HCT116 (cell line): ENCODE measurements at regions not wholly inside any gene's neighbourhood (a gene's known extent, or its start where the extent isn't known, plus 50 kb on each side); places are given as distances from the start of the nearest gene placed in this dataset.

Experiments used
- ATAC-seq: fragments of 200-7000 bp; cut with Tn5 transposase; 2 replicates; pipeline ENCODE4 v1.9.1; 2020; ENCODE audit warnings: mild to moderate bottlenecking, moderate library complexity
- BruUV-seq: library from RNA; stranded (reverse); fragments of 400-500 nt; replicated peaks from 2 replicates; lab custom pipeline; 2021; lab: Mats Ljungman, UMichigan
- CTCF ChIA-PET: fragments of 300-600 bp; sonication (Branson Sonifier 250); formaldehyde crosslinking; loops from one replicate; lab custom pipeline; 2021; ENCODE audit warnings: antibody characterized with exemption; lab: Charles Lee
- POLR2A ChIA-PET: fragments of 300-600, 350-600 bp; sonication (Branson Sonifier 250); formaldehyde crosslinking; loops from one replicate; lab custom pipeline; 2021; ENCODE audit warnings: antibody characterized with exemption; lab: Charles Lee
- RAD21 ChIA-PET, 2 experiments: fragments of 300-600 bp; sonication (Branson Sonifier 250); formaldehyde crosslinking; loops; one replicate each; lab custom pipeline; 2023; ENCODE audit warnings: low total read pairs in 2 of 2; ENCODE audit not compliant: uncharacterized antibody in 2 of 2, unreplicated experiment in 2 of 2, low non-redundant PET in 1 of 2; lab: Charles Lee
- DNase-seq: peaks from one replicate; pipeline ENCODE4 v3.0.0-alpha.2; 2010; ENCODE audit warnings: low read depth, low spot score
- H2AFZ ChIP-seq: fragments of 200-600 bp; shearing (Covaris generic), sonication (generic); 2 replicates; pipeline ENCODE4 v1.6.1; 2017; ENCODE audit warnings: low read depth, mixed run types, mixed read lengths, antibody characterized with exemption, low read length; ENCODE audit not compliant: poor library complexity, severe bottlenecking
- H3K27ac ChIP-seq: 2 replicates; pipeline ENCODE4 v1.5.1; 2012; ENCODE audit warnings: low read depth, low read length
- H3K27me3 ChIP-seq: fragments of 200-600 bp; sonication (generic); 2 replicates; pipeline ENCODE4 v1.6.1; 2016; ENCODE audit warnings: mixed run types, low read length, mixed read lengths; ENCODE audit not compliant: insufficient read depth
- H3K36me3 ChIP-seq, 2 experiments: fragments of 200-500 bp in 1 of 2; fragments of 200-600 bp in 1 of 2; sonication (Bioruptor generic) in 1 of 2; sonication (generic) in 1 of 2; 2 replicates each; pipeline versions ENCODE4 v1.5.1 to v1.6.1; 2014 to 2016; ENCODE audit warnings: low read length in 2 of 2, inconsistent platforms in 1 of 2, mixed read lengths in 1 of 2, mixed run types in 1 of 2; ENCODE audit not compliant: insufficient read depth in 2 of 2, control insufficient read depth in 1 of 2
- H3K4me1 ChIP-seq, 2 experiments: fragments of 200-600 bp in 1 of 2; sonication (generic) in 1 of 2; 2 replicates each; pipeline versions ENCODE4 v1.5.1 to v1.6.1; 2012 to 2017; ENCODE audit warnings: low read length in 2 of 2, inconsistent platforms in 1 of 2, mild to moderate bottlenecking in 1 of 2, mixed read lengths in 1 of 2, mixed run types in 1 of 2, moderate library complexity in 1 of 2; ENCODE audit not compliant: insufficient read depth in 2 of 2, control insufficient read depth in 1 of 2
- H3K4me2 ChIP-seq: fragments of 200-600 bp; sonication (generic); 2 replicates; pipeline ENCODE4 v1.6.1; 2017; ENCODE audit warnings: mixed run types, low read length, mixed read lengths
- H3K4me3 ChIP-seq, 2 experiments: fragments of 200-600 bp in 1 of 2; sonication (generic) in 1 of 2; replicated peaks in 1 of 2; 2 replicates each; pipeline ENCODE4 v1.5.1; 2011 to 2016; ENCODE audit warnings: low read length in 2 of 2, control low read depth in 1 of 2, low read depth in 1 of 2, mild to moderate bottlenecking in 1 of 2, mixed read lengths in 1 of 2, mixed run types in 1 of 2
- H3K79me2 ChIP-seq: fragments of 200-600 bp; sonication (generic); 2 replicates; pipeline ENCODE4 v1.6.1; 2017; ENCODE audit warnings: mild to moderate bottlenecking, mixed run types, low read length, moderate library complexity, mixed read lengths; ENCODE audit not compliant: insufficient read depth
- H3K9ac ChIP-seq: fragments of 200-600 bp; sonication (generic); 2 replicates; pipeline ENCODE4 v1.6.1; 2016; ENCODE audit warnings: low read length, mixed read lengths
- H3K9me2 ChIP-seq: fragments of 200-600 bp; sonication (generic), shearing (Covaris generic); 2 replicates; pipeline ENCODE4 v1.6.1; 2017; ENCODE audit warnings: mixed run types, mild to moderate bottlenecking, moderate library complexity; ENCODE audit not compliant: insufficient read depth
- H3K9me3 ChIP-seq, 2 experiments: fragments of 200-500 bp in 1 of 2; fragments of 200-600 bp in 1 of 2; sonication (Bioruptor generic) in 1 of 2; sonication (generic) in 1 of 2; 2 replicates each; pipeline ENCODE4 v1.6.1; 2014 to 2017; ENCODE audit warnings: low read length in 2 of 2, mixed read lengths in 2 of 2, inconsistent platforms in 1 of 2, low read depth in 1 of 2, mild to moderate bottlenecking in 1 of 2, mixed run types in 1 of 2, moderate library complexity in 1 of 2; ENCODE audit not compliant: control insufficient read depth in 1 of 2, insufficient read depth in 1 of 2
- H4K20me1 ChIP-seq: fragments of 200-600 bp; sonication (generic), shearing (Covaris generic); 2 replicates; pipeline ENCODE4 v1.6.1; 2017; ENCODE audit warnings: mixed run types, mild to moderate bottlenecking, moderate library complexity; ENCODE audit not compliant: insufficient read depth
- CBX3 ChIP-seq: IDR thresholded peaks from 2 replicates; pipeline ENCODE4 v1.6.1; 2012; ENCODE audit warnings: low read depth
- ELF1 ChIP-seq: IDR thresholded peaks from 2 replicates; pipeline ENCODE4 v1.6.1; 2012; ENCODE audit warnings: low read depth, borderline replicate concordance
- EZH2phosphoT487 ChIP-seq: fragments of 200-600 bp; IDR thresholded peaks from 2 replicates; pipeline ENCODE4 v1.6.1; 2018; ENCODE audit warnings: antibody characterized with exemption, borderline replicate concordance
- FOSL1 ChIP-seq: IDR thresholded peaks from 2 replicates; pipeline ENCODE4 v1.6.1; 2012; ENCODE audit warnings: low read depth
- JUND ChIP-seq: IDR thresholded peaks from 2 replicates; pipeline ENCODE4 v1.6.1; 2012
- POLR2A ChIP-seq: IDR thresholded peaks from 2 replicates; pipeline ENCODE4 v1.7.0; 2011; ENCODE audit warnings: borderline replicate concordance; ENCODE audit not compliant: insufficient read depth, insufficient read length; ENCODE audit errors: extremely low read depth
- RAD21 ChIP-seq: IDR thresholded peaks from 2 replicates; pipeline ENCODE4 v1.6.1; 2012; ENCODE audit warnings: low read depth, mild to moderate bottlenecking
- YY1 ChIP-seq: IDR thresholded peaks from 2 replicates; pipeline ENCODE4 v1.6.1; 2011; ENCODE audit warnings: low read length, low read depth, moderate library complexity, mild to moderate bottlenecking; ENCODE audit not compliant: insufficient replicate concordance; ENCODE audit errors: extremely low read depth
- intact Hi-C: fragments of 100-400 bp; cut with micrococcal nuclease; formaldehyde crosslinking; loops from 2 replicates; pipeline ENCODE4 v1.10.0; 2022
- TF ChIP-seq, protein P1 (sequence below): IDR thresholded peaks from 2 replicates; pipeline ENCODE4 v1.6.1; 2012; ENCODE audit warnings: low read depth

DNA sequence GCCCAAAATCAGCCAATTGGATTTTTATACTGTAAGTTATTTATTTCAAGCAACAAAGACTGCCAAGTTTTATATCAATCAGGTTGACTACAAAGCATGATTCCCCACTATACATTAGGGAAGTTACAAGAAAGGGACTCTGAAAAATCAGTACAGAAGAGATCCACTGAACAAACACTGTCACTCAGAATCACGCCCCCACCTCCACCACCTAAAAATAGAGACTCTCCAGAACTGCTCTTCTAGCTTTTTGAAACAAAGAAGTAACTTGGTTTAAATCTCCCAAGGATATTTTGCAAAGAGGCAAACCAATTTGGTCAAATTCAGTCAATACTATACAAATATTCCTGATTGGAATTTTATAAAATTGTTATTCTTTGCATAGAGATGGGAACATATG is 438.0 kb downstream of the HTR1A start:
- H3K4me2 ChIP-seq = no peak overlapping the region
- ChIA-PET RAD21 (no interaction called here), POLR2A (no interaction called here), CTCF (no interaction called here)
- no peaks in the 10 kb centered on the region for H3K27me3 ChIP-seq
- intact Hi-C loops = no loop called here
- H3K4me3 ChIP-seq = no peak overlapping the region
- H2AFZ ChIP-seq = no peak overlapping the region
- ATAC-seq (no peak), DNase-seq (no peak)
- H3K79me2 ChIP-seq = no peaks in the 10 kb centered on the region
- no peaks in the 10 kb centered on the region for H4K20me1 ChIP-seq
- no TSS peak for BruUV-seq
- H3K9me3 ChIP-seq = peaks cover 13 to 24% of the 10 kb centered on the region in 2 experiments; a peak in 2 of 4 replicates
- TF ChIP-seq POLR2A (no peak), ELF1 (no peak), EZH2phosphoT487 (no peak), RAD21 (no peak), FOSL1 (no peak), JUND (no peak), YY1 (no peak), CBX3 (no peak)
- TF ChIP-seq, protein P1, sequence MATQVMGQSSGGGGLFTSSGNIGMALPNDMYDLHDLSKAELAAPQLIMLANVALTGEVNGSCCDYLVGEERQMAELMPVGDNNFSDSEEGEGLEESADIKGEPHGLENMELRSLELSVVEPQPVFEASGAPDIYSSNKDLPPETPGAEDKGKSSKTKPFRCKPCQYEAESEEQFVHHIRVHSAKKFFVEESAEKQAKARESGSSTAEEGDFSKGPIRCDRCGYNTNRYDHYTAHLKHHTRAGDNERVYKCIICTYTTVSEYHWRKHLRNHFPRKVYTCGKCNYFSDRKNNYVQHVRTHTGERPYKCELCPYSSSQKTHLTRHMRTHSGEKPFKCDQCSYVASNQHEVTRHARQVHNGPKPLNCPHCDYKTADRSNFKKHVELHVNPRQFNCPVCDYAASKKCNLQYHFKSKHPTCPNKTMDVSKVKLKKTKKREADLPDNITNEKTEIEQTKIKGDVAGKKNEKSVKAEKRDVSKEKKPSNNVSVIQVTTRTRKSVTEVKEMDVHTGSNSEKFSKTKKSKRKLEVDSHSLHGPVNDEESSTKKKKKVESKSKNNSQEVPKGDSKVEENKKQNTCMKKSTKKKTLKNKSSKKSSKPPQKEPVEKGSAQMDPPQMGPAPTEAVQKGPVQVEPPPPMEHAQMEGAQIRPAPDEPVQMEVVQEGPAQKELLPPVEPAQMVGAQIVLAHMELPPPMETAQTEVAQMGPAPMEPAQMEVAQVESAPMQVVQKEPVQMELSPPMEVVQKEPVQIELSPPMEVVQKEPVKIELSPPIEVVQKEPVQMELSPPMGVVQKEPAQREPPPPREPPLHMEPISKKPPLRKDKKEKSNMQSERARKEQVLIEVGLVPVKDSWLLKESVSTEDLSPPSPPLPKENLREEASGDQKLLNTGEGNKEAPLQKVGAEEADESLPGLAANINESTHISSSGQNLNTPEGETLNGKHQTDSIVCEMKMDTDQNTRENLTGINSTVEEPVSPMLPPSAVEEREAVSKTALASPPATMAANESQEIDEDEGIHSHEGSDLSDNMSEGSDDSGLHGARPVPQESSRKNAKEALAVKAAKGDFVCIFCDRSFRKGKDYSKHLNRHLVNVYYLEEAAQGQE = no peak
- no peak overlapping the region for H3K9ac ChIP-seq
- no peaks in the 10 kb centered on the region for H3K36me3 ChIP-seq
- no peak overlapping the region for H3K27ac ChIP-seq
- no peaks in the 10 kb centered on the region for H3K4me1 ChIP-seq
- H3K9me2 ChIP-seq = no peaks in the 10 kb centered on the region
